IMR-90 (cell line): ENCODE measurements at regions not wholly inside any gene's neighbourhood (a gene's known extent, or its start where the extent isn't known, plus 50 kb on each side); places are given as distances from the start of the nearest gene placed in this dataset.
A peak's percentile ranks its signal among the peaks of the same experiment; 100 is the strongest.

Experiments
- ATAC-seq: fragments of 200-7000 bp; cut with Tn5 transposase; 2 replicates; pipeline ENCODE4 v1.9.1; 2020; ENCODE audit warnings: low read depth, mild to moderate bottlenecking, moderate library complexity
- BruUV-seq: library from RNA; stranded (reverse); fragments of 400-500 nt; replicated peaks from 2 replicates; lab custom pipeline; 2021; lab: Mats Ljungman, UMichigan
- CTCF ChIA-PET: fragments of 300-600 bp; formaldehyde crosslinking; extraction: SDS; loops from one replicate; lab custom pipeline; 2021; ENCODE audit warnings: antibody characterized with exemption; lab: Yijun Ruan, JAX
- POLR2A ChIA-PET: fragments of 300-600 bp; sonication (Branson Sonifier 250); formaldehyde crosslinking; loops from one replicate; lab custom pipeline; 2022; ENCODE audit warnings: antibody characterized with exemption; ENCODE audit not compliant: unreplicated experiment; lab: Charles Lee
- DNase-seq: peaks from one replicate; pipeline ENCODE4 v3.0.0; 2013
- H2AFZ ChIP-seq: replicated peaks from 2 replicates; pipeline ENCODE3; 2013; ENCODE audit warnings: low read length, mild to moderate bottlenecking; ENCODE audit not compliant: poor library complexity
- H2AK5ac ChIP-seq: 2 replicates; pipeline ENCODE4 v1.6.1; 2013; ENCODE audit warnings: low read depth, low read length, inconsistent platforms
- H2AK9ac ChIP-seq: replicated peaks from 2 replicates; pipeline ENCODE3; 2013; ENCODE audit warnings: mild to moderate bottlenecking, low read depth, low read length, moderate library complexity; ENCODE audit not compliant: poor library complexity
- H2BK120ac ChIP-seq: 2 replicates; pipeline ENCODE4 v1.6.1; 2013; ENCODE audit warnings: low read depth, low read length, inconsistent platforms
- H2BK15ac ChIP-seq: 3 replicates; pipeline ENCODE4 v1.6.1; 2013; ENCODE audit warnings: low read depth, low read length, inconsistent platforms
- H2BK20ac ChIP-seq: 2 replicates; pipeline ENCODE4 v1.6.1; 2013; ENCODE audit warnings: low read depth, mild to moderate bottlenecking, inconsistent platforms, low read length, moderate library complexity
- H2BK5ac ChIP-seq: 2 replicates; pipeline ENCODE4 v1.6.1; 2013; ENCODE audit warnings: mild to moderate bottlenecking, low read depth, low read length, inconsistent platforms; ENCODE audit not compliant: poor library complexity, severe bottlenecking
- H3K14ac ChIP-seq: replicated peaks from 2 replicates; pipeline ENCODE4 v1.6.1; 2013; ENCODE audit warnings: low read depth, low read length, inconsistent platforms
- H3K18ac ChIP-seq: 2 replicates; pipeline ENCODE4 v1.6.1; 2013; ENCODE audit warnings: low read depth, low read length, control low read depth
- H3K23ac ChIP-seq: 2 replicates; pipeline ENCODE4 v1.6.1; 2013; ENCODE audit warnings: low read depth, low read length, inconsistent platforms
- H3K27ac ChIP-seq: 2 replicates; pipeline ENCODE4 v1.5.1; 2013; ENCODE audit warnings: mild to moderate bottlenecking, control low read depth, low read length; ENCODE audit not compliant: insufficient read depth
- H3K27me3 ChIP-seq: 2 replicates; pipeline ENCODE4 v1.6.1; 2013; ENCODE audit warnings: low read length; ENCODE audit not compliant: control insufficient read depth, insufficient read depth
- H3K36me3 ChIP-seq: 2 replicates; pipeline ENCODE4 v1.6.1; 2013; ENCODE audit warnings: low read length, mixed read lengths; ENCODE audit not compliant: control insufficient read depth, insufficient read depth
- H3K4ac ChIP-seq: 2 replicates; pipeline ENCODE4 v1.6.1; 2013; ENCODE audit warnings: low read depth, low read length, inconsistent platforms
- H3K4me1 ChIP-seq: 2 replicates; pipeline ENCODE4 v1.6.1; 2013; ENCODE audit warnings: low read length, mixed read lengths; ENCODE audit not compliant: control insufficient read depth, insufficient read depth
- H3K4me2 ChIP-seq: 2 replicates; pipeline ENCODE4 v1.6.1; 2013; ENCODE audit warnings: low read depth, mild to moderate bottlenecking, control low read depth, low read length, moderate library complexity
- H3K4me3 ChIP-seq: 2 replicates; pipeline ENCODE4 v1.5.1; 2013; ENCODE audit warnings: low read depth, mild to moderate bottlenecking, control low read depth, low read length, moderate library complexity; ENCODE audit not compliant: insufficient read depth
- H3K56ac ChIP-seq: 2 replicates; pipeline ENCODE4 v1.6.1; 2013; ENCODE audit warnings: low read length, inconsistent platforms; ENCODE audit not compliant: insufficient read depth; ENCODE audit errors: extremely low read depth
- H3K79me1 ChIP-seq, 2 experiments: 2 replicates each; pipeline ENCODE4 v1.6.1; 2013; ENCODE audit warnings: low read length in 2 of 2, inconsistent platforms in 1 of 2, low read depth in 1 of 2
- H3K9ac ChIP-seq: 2 replicates; pipeline ENCODE4 v1.6.1; 2013; ENCODE audit warnings: low read depth, low read length, control low read depth
- H3K9me1 ChIP-seq: 2 replicates; pipeline ENCODE4 v1.6.1; 2013; ENCODE audit warnings: low read length, inconsistent platforms; ENCODE audit not compliant: insufficient read depth
- H3K9me3 ChIP-seq: 2 replicates; pipeline ENCODE4 v1.6.1; 2013; ENCODE audit warnings: low read length; ENCODE audit not compliant: control insufficient read depth, insufficient read depth
- H4K20me1 ChIP-seq: 2 replicates; pipeline ENCODE4 v1.6.1; 2013; ENCODE audit warnings: low read length, inconsistent platforms; ENCODE audit not compliant: insufficient read depth
- H4K5ac ChIP-seq: 2 replicates; pipeline ENCODE4 v1.6.1; 2013; ENCODE audit warnings: mild to moderate bottlenecking, low read depth, low read length, control low read depth
- H4K8ac ChIP-seq, 2 experiments: 2 replicates each; pipeline ENCODE4 v1.6.1; 2013; ENCODE audit warnings: low read depth in 2 of 2, low read length in 2 of 2, control low read depth in 1 of 2, inconsistent platforms in 1 of 2
- H4K91ac ChIP-seq: 2 replicates; pipeline ENCODE4 v1.6.1; 2013; ENCODE audit warnings: low read depth, low read length, inconsistent platforms; ENCODE audit not compliant: insufficient read depth
- CEBPB ChIP-seq: IDR thresholded peaks from 2 replicates; pipeline ENCODE4 v1.6.1; 2012; ENCODE audit warnings: low read depth, low read length, improper control_type of control experiment
- CHD1 ChIP-seq: IDR thresholded peaks from 2 replicates; pipeline ENCODE4 v1.6.1; 2012; ENCODE audit warnings: low read depth, low read length, improper control_type of control experiment
- CTCF ChIP-seq: conservative IDR thresholded peaks from 2 replicates; pipeline ENCODE4 v1.5.1; 2012; ENCODE audit warnings: mild to moderate bottlenecking, low read depth, low read length, improper control_type of control experiment
- ELK1 ChIP-seq: fragments of 150-350 bp; IDR thresholded peaks from 2 replicates; pipeline ENCODE4 v1.6.1; 2016; ENCODE audit warnings: low read depth, mild to moderate bottlenecking, low read length, moderate library complexity, borderline replicate concordance
- FOS ChIP-seq: fragments of 150-350 bp; IDR thresholded peaks from 2 replicates; pipeline ENCODE4 v1.6.1; 2016; ENCODE audit warnings: low read depth, low read length
- MAFK ChIP-seq: IDR thresholded peaks from 2 replicates; pipeline ENCODE4 v1.6.1; 2012; ENCODE audit warnings: low read depth, low read length, improper control_type of control experiment
- MAZ ChIP-seq: IDR thresholded peaks from 2 replicates; pipeline ENCODE4 v1.6.1; 2012; ENCODE audit warnings: low read depth, mild to moderate bottlenecking, low read length, improper control_type of control experiment, moderate library complexity, borderline replicate concordance
- MXI1 ChIP-seq: IDR thresholded peaks from 2 replicates; pipeline ENCODE4 v1.6.1; 2012; ENCODE audit warnings: low read depth, mild to moderate bottlenecking, low read length, moderate library complexity, borderline replicate concordance
- NFE2L2 ChIP-seq: fragments of 150-350 bp; IDR thresholded peaks from 2 replicates; pipeline ENCODE4 v1.6.1; 2016; ENCODE audit warnings: low read depth, mild to moderate bottlenecking, low read length
- POLR2A ChIP-seq: IDR thresholded peaks from 2 replicates; pipeline ENCODE4 v1.6.1; 2012; ENCODE audit warnings: mild to moderate bottlenecking, low read depth, low read length
- RAD21 ChIP-seq: IDR thresholded peaks from 2 replicates; pipeline ENCODE4 v1.6.1; 2012; ENCODE audit warnings: low read length, improper control_type of control experiment
- RCOR1 ChIP-seq: IDR thresholded peaks from 2 replicates; pipeline ENCODE4 v1.6.1; 2012; ENCODE audit warnings: mild to moderate bottlenecking, low read length, improper control_type of control experiment; ENCODE audit not compliant: insufficient replicate concordance
- RFX5 ChIP-seq: IDR thresholded peaks from 2 replicates; pipeline ENCODE4 v1.8.0; 2012; ENCODE audit warnings: low read depth, mild to moderate bottlenecking, low read length, moderate library complexity
- SMC3 ChIP-seq: fragments of 150-350 bp; IDR thresholded peaks from 2 replicates; pipeline ENCODE4 v1.6.1; 2016; ENCODE audit warnings: low read depth, mild to moderate bottlenecking, antibody characterized with exemption, low read length, moderate library complexity
- WGBS, 2 experiments: methylation state at CpG; one replicate each; pipeline versions ENCODE4 v1.1.5 to v1.1.7; 2013; ENCODE audit warnings: missing lambda C conversion rate in 2 of 2; ENCODE audit not compliant: insufficient read length in 1 of 2; ENCODE audit errors: extremely low coverage in 2 of 2; 5-methylcytosine and 5-hydroxymethylcytosine counted together
- dilution Hi-C: fragments of 300-500 bp; cut with HindIII; formaldehyde crosslinking; loops from one replicate; pipeline ENCODE4 v1.14.3; 2018; ENCODE audit warnings: low sequenced_read_pairs; ENCODE audit not compliant: unreplicated experiment
- in situ Hi-C: fragments of 300-500 bp; cut with MboI; formaldehyde crosslinking; loops from 3 replicates; pipeline ENCODE4 v1.14.3; 2019; ENCODE audit warnings: low sequenced_read_pairs, inconsistent platforms, mixed read lengths
- intact Hi-C: fragments of 100-400 bp; cut with micrococcal nuclease; formaldehyde crosslinking; loops from 2 replicates; pipeline ENCODE4 v1.10.0; 2022
- TF ChIP-seq, protein P1 (sequence below): fragments of 150-350 bp; IDR thresholded peaks from 2 replicates; pipeline ENCODE4 v1.6.1; 2017; ENCODE audit warnings: mild to moderate bottlenecking, antibody characterized with exemption, low read length, low read depth

DNA sequence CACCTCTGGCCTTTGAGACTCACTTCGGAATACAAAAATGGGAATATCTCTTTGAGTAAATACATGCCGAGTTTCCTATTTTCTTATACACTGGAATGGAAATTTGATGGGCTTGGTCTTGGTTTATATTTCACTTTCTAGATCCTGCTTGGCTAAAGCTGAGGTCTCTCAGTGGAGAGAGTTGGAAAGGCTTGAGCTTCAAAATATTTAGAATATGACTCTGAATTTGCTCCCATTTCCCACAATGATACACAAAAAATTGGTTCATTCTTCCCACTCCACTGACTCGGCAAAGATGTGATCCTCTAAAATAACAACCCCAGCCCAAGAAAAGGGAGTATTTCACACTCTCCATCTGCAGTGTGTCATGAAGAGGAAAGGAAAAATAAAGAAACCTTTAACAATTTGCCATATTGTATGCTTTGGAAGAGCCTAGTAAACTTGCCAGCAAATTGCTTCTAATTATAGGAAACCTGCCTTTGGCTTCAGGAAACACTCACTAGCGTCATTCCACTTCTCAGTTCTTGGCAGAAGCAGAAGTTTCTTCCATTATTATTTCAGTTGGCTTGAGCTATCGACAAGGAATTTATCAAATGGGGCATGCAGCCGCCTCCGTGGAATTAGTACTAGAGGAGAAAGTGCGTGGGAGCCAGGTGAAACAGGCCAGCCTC, 302.9 kb downstream of the NSG2 start:
- H3K14ac ChIP-seq: no peak overlapping the region
- no peak overlapping the region for H2AK5ac ChIP-seq
- in situ Hi-C loops (no loop called here), dilution Hi-C loops (no loop called here), intact Hi-C loops (no loop called here)
- no peak overlapping the region for H2BK15ac ChIP-seq
- ChIA-PET POLR2A (no interaction called here), CTCF (no interaction called here)
- no peak overlapping the region for H3K23ac ChIP-seq
- H3K4me3 ChIP-seq: no peak overlapping the region
- H2AK9ac ChIP-seq: no peak overlapping the region
- H3K27ac ChIP-seq: no peak overlapping the region
- BruUV-seq: no TSS peak
- H4K5ac ChIP-seq: no peak overlapping the region
- ATAC-seq (no peak), DNase-seq (peak; percentile 3)
- no peak overlapping the region for H3K4me2 ChIP-seq
- no peak overlapping the region for H3K56ac ChIP-seq
- WGBS, 2 experiments: no CpG with 5 or more reads among the region's 8 CpGs
- H3K36me3 ChIP-seq: no peaks in the 10 kb centered on the region
- no peak overlapping the region for H2AFZ ChIP-seq
- H4K91ac ChIP-seq: no peak overlapping the region
- H3K18ac ChIP-seq: no peak overlapping the region
- H2BK20ac ChIP-seq: no peak overlapping the region
- H4K8ac ChIP-seq: no peak overlapping the region
- no peaks in the 10 kb centered on the region for H3K79me1 ChIP-seq
- no peak overlapping the region for H2BK5ac ChIP-seq
- H3K4me1 ChIP-seq: no peaks in the 10 kb centered on the region
- H3K9me1 ChIP-seq: no peaks in the 10 kb centered on the region
- H4K20me1 ChIP-seq: no peaks in the 10 kb centered on the region
- H3K9me3 ChIP-seq: no peaks in the 10 kb centered on the region
- peaks cover 3% of the 10 kb centered on the region for H3K27me3 ChIP-seq
- no peak overlapping the region for H2BK120ac ChIP-seq
- TF ChIP-seq RAD21 (no peak), CTCF (no peak), MXI1 (no peak), ELK1 (no peak), POLR2A (no peak), MAZ (no peak), FOS (no peak), RFX5 (no peak), NFE2L2 (no peak), CHD1 (no peak), MAFK (no peak), SMC3 (no peak), CEBPB (no peak), RCOR1 (no peak)
- TF ChIP-seq, protein P1, sequence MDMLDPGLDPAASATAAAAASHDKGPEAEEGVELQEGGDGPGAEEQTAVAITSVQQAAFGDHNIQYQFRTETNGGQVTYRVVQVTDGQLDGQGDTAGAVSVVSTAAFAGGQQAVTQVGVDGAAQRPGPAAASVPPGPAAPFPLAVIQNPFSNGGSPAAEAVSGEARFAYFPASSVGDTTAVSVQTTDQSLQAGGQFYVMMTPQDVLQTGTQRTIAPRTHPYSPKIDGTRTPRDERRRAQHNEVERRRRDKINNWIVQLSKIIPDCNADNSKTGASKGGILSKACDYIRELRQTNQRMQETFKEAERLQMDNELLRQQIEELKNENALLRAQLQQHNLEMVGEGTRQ: no peak
- no peak overlapping the region for H3K9ac ChIP-seq
- no peak overlapping the region for H3K4ac ChIP-seq
